ENCODE measurements at regions not wholly inside any gene's neighbourhood (a gene's known extent, or its start where the extent isn't known, plus 50 kb on each side); places are given as distances from the start of the nearest gene placed in this dataset.
"Not testable (repeated sequence)": the region's sequence is repeated elsewhere in the genome, so short reads cannot be mapped to it uniquely, and the experiment has no call there.

- no peak for DNase-seq (ENCODE audit: low spot score)
Observed at GRCh38 chr22:47613606-47614350, 851.3 kb downstream of the TBC1D22A start.

- DNase-seq (ENCODE audit: low spot score) = not testable (repeated sequence)
Observed at GRCh38 chr22:47613181-47613580, 850.7 kb downstream of the TBC1D22A start.

DNA sequence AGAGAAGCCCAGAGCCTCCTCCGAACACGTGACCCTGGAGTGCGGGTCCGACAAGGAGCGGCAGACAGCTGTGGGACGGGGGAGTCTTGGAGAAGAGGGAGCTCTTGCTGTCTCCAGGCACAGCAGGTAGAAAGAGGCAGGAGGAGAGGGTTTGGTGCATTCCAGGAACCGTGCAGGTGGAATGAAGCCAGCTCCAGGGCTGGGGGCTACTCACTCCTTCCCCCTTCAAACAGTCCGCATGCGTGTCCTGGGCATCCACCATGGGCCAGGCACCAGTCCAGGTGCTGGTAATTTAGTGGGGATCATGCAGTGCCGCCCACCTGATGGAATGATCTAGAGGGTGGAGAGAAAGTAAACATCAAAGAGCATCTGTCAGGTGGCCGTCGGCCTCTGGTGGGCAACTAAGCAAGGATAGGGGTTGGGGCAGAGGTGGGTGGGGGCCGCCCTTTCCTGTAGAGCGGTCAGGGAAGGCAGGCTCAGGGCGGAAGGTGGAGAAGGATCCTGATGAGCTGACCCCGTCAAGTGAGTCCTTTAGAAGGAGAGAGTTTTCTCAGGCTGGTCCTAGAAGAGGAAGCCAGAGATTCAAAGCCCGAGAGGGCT lies 850.0 kb downstream of the TBC1D22A start:
- DNase-seq (ENCODE audit: low spot score) = no peak

DNA sequence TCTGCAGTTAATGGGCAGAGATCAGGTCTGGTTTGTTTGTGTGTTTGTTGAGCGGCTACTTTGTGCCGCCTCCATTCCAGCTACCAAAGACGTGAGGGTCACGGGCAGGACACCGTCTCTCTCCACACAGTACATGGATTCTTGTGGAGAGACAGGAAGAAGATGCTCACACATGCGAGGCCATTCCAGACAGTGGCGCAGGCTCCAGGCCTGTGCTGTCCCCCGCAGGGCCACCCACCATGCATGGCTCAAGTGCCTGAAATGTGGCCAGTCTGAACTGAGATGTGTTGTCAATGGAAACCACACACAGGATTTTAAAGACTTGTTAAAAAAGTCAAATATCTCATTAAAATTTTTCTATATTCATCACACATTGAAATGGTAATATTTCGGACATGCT lies 848.3 kb downstream of the TBC1D22A start:
- no peak for DNase-seq (ENCODE audit: low spot score)

- DNase-seq (ENCODE audit: low spot score) = no peak
Observed at GRCh38 chr22:47610281-47610680, 847.8 kb downstream of the TBC1D22A start.

- DNase-seq (ENCODE audit: low spot score) = no peak
Observed at GRCh38 chr22:47609653-47610052, 847.2 kb downstream of the TBC1D22A start.

DNA sequence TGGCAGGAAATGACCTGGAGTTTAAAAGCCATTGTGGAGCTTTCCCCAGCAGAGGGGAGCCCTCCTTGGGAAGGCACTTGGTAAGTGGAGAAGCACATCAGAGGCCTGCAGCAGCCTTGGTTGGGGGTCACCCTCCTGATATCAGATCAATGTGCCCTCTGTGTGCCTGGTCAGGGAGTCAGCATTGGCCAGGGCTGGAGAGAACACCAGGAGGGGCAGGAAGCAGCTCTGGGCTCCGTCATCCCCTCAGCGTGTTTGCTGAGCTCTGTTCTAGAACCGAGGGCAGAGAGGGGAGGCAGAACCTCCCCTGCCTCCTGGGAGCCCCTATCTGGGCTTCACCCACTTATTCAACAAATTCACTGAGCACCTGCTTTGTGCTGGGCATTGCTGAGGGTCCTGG lies 846.0 kb downstream of the TBC1D22A start:
- no peak for DNase-seq (ENCODE audit: low spot score)

DNA sequence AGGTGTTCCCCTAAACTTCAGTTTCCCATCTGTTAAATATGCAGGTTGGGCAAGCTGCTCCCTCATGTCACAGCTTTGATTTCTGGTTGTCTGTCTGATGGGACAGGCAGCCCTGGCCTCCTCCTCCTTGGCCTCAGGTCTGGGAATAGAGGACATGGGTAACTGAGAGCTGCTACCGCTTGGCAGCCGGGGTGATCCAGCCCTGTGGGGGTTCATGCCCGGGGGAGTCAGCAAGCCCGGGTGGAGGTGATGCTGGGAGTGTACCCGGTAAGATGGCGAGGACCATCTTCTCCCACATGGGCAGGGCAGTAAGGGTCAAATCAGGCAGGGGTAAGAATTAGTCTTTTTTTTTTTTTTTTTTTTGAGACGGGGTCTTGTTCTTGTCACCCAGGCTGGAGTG lies 845.0 kb downstream of the TBC1D22A start:
- DNase-seq (ENCODE audit: low spot score) = no peak

DNA sequence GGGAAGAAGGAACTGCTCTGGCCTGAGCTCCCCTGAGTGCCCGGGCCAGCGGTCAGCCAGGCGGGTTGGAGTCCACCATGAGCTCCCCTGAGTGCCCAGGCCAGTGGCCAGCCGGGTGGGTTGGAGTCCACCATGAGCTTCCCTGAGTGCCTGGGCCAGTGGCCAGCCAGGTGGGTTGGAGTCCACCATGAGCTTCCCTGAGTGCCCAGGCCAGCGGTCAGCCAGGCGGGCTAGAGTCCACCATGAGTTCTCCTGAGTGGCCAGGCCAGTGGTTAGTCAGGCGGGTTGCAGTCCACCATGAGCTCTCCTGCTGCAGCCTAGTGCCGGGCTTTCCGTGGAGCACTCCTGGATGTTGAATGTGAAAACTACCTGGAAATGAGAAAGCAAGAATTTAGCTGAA lies 844.0 kb downstream of the TBC1D22A start:
- no peak for DNase-seq (ENCODE audit: low spot score)

DNA sequence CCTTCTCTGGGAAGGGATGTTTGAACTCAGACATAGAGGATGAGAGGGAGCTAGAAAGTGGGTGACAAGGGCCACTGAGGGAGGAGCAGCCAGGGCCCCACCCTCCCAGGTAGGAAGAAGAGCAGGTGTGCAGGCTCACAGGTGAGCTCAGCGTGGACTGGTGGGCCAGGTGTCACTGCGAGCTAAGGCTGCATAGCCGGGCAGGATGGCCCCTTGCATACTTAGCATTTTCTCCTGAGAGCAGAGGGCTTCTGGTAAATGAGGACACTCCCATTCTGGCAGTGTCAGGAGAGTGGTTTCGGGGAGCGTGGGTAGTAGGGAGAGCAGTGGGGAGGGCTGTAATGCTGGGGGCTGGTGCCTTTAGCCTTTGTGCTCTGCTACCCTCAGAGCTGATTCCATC lies 843.4 kb downstream of the TBC1D22A start:
- no peak for DNase-seq (ENCODE audit: low spot score)

- DNase-seq (ENCODE audit: low spot score) = no peak
Observed at GRCh38 chr22:47605441-47605840, 843.0 kb downstream of the TBC1D22A start.

GRCh38 chr22:47604563-47604962 lies 842.1 kb downstream of the TBC1D22A start:
- no peak for DNase-seq (ENCODE audit: low spot score)

GRCh38 chr22:47602732-47603131 lies 840.3 kb downstream of the TBC1D22A start:
- no peak for DNase-seq (ENCODE audit: low spot score)

DNA sequence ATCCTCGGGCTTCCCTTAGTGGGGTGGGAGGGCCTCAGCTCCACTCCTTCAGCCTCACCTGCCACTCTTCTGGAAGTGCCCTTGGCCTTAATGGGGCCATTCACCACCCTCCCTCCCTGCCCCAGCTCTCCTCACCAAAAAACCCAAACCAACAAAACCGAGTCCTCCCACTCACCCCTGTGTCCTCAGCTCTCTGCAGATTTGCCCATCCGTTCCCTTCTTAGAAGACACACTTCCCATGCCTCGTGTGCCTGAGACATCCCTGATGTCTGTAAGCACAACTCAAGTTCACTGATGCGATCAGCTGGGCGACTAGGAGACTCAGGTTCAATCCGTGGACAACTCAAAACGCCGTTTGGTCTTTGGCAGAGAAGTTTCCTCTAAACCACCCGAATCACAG lies 839.2 kb downstream of the TBC1D22A start:
- no peak for DNase-seq (ENCODE audit: low spot score)

- DNase-seq (ENCODE audit: low spot score) = no peak
Observed at GRCh38 chr22:47600791-47601625, 838.6 kb downstream of the TBC1D22A start.

DNA sequence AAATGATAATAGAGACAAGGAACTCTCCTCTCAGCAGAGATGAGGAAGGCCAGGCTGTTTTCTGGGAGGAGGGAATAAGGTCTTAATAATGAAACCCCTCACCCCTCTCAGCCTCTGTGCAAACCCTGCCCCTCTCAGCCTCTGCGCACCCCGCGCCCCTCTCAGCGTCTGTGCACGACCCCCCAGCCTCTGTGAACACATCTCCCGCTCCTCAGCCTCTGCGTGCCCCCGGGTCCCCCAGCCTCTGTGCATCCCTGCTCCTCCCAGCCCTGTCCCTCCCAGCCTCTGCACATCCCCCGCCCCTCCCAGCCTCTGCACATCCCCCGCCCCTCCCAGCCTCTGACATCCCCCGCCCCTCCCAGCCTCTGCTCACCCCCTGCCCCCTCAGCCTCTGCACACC lies 837.8 kb downstream of the TBC1D22A start:
- DNase-seq (ENCODE audit: low spot score) = no peak

- DNase-seq (ENCODE audit: low spot score) = no peak
Observed at GRCh38 chr22:47599753-47600152, 837.3 kb downstream of the TBC1D22A start.

- DNase-seq (ENCODE audit: low spot score) = no peak
Observed at GRCh38 chr22:47598864-47599263, 836.4 kb downstream of the TBC1D22A start.

- DNase-seq (ENCODE audit: low spot score) = no peak
Observed at GRCh38 chr22:47597041-47597440, 834.6 kb downstream of the TBC1D22A start.

DNA sequence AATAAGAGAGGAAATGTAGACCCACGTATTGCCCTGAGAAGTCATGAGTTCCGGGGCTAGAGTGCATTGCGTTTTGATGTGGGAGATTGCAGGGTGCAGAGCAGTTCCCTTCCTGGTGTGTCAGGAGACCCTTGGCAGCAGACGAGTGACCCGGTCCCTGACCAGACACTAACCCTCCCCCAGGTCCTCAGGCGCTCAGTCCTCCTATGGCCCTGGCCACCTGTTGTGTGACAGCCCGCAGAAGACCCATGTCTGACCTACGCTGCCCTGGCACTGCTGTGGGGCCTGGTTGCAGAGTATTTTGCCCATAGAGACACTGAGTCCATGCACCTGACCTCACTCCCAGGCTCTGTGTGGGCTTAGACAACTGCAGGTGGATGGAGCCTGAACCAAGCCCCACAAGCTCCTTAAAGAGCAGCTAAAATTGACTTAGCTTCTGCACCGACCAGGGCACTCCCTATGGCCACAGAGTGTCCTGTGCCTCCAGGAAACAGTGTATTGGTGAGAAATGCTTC lies 833.8 kb downstream of the TBC1D22A start:
- no peak for DNase-seq (ENCODE audit: low spot score)

GRCh38 chr22:47594836-47595521 lies 832.5 kb downstream of the TBC1D22A start:
- no peak for DNase-seq (ENCODE audit: low spot score)

DNA sequence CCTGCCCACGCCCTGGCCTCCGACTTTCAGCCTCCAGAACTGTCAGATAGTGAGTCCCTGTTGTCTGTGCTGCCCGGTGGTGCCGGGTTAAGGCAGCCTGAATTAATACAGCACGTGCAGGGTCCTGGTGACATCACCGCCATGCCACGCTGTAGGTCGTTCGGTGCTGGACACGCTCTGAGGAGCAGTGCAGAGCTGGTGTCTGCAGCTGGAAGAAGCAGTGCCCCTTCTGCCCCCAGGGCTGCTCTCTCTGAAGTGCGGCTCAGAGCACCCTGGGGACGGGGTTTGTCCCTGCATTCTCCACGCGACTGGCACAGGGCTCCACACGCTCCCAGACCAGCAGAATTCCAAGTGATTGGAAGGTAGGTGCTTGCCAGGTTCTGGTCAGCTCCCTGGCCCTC lies 831.5 kb downstream of the TBC1D22A start:
- no peak for DNase-seq (ENCODE audit: low spot score)

Data from CD4-positive, alpha-beta T cell treated with Interleukin-2 at 100 ng/mL for 4 hours (primary cell).